IPS DF 4.7 (cell line): ENCODE measurements at regions not wholly inside any gene's neighbourhood (a gene's known extent, or its start where the extent isn't known, plus 50 kb on each side); places are given as distances from the start of the nearest gene placed in this dataset.

ENCODE experiments used
- DNase-seq: peaks from one replicate; pipeline ENCODE4 v3.0.0-alpha.2; 2013; ENCODE audit warnings: low spot score; ENCODE audit errors: extremely low read depth

GRCh38 chr1:222911866-222912265, 97.0 kb downstream of the DISP1 start:
- no peak for DNase-seq

- DNase-seq, result no peak
Observed at GRCh38 chr1:222912730-222913129, 97.9 kb downstream of the DISP1 start.

GRCh38 chr1:222914861-222915632, 100.2 kb downstream of the DISP1 start:
- DNase-seq, result no peak

GRCh38 chr1:222916100-222916499, 101.3 kb downstream of the DISP1 start:
- DNase-seq, result no peak

GRCh38 chr1:222918801-222919477, 104.1 kb downstream of the DISP1 start:
- no peak for DNase-seq

- DNase-seq, result no peak
Observed at GRCh38 chr1:222919478-222919865, 104.6 kb downstream of the DISP1 start.

- no peak for DNase-seq
Observed at GRCh38 chr1:222920169-222920568, 105.3 kb downstream of the DISP1 start.

GRCh38 chr1:222921945-222922344, 107.1 kb downstream of the DISP1 start:
- DNase-seq, result no peak

GRCh38 chr1:222923506-222923905, 108.7 kb downstream of the DISP1 start:
- no peak for DNase-seq

GRCh38 chr1:222924136-222924706, 109.4 kb downstream of the DISP1 start:
- DNase-seq, result no peak

- no peak for DNase-seq
Observed at GRCh38 chr1:222926566-222926965, 111.7 kb downstream of the DISP1 start.

GRCh38 chr1:222927031-222927430, 112.2 kb downstream of the DISP1 start:
- DNase-seq, result no peak

GRCh38 chr1:222928212-222928611, 113.4 kb downstream of the DISP1 start:
- peak; percentile 74 for DNase-seq

GRCh38 chr1:222930070-222930469, 115.2 kb downstream of the DISP1 start:
- no peak for DNase-seq

- DNase-seq, result no peak
Observed at GRCh38 chr1:222931023-222931422, 116.2 kb downstream of the DISP1 start.

- DNase-seq, result no peak
Observed at GRCh38 chr1:222933273-222933672, 118.4 kb downstream of the DISP1 start.

- no peak for DNase-seq
Observed at GRCh38 chr1:222935239-222935900, 120.5 kb downstream of the DISP1 start.

GRCh38 chr1:222936042-222936441, 121.2 kb downstream of the DISP1 start:
- no peak for DNase-seq

GRCh38 chr1:222938986-222939385, 124.1 kb downstream of the DISP1 start:
- DNase-seq, result no peak

GRCh38 chr1:222940095-222940494, 125.3 kb downstream of the DISP1 start:
- no peak for DNase-seq

- no peak for DNase-seq
Observed at GRCh38 chr1:222940906-222941305, 126.1 kb downstream of the DISP1 start.

GRCh38 chr1:222941425-222941824, 126.6 kb downstream of the DISP1 start:
- DNase-seq, result no peak
